ENCODE measurements at regions not wholly inside any gene's neighbourhood (a gene's known extent, or its start where the extent isn't known, plus 50 kb on each side); places are given as distances from the start of the nearest gene placed in this dataset.

GRCh38 chr5:123855609-123856008 is 343.6 kb downstream of the CSNK1G3 start:
- no peaks in the 10 kb centered on the region for H3K9me3 Mint-ChIP-seq (ENCODE audit: insufficient read depth)
- TF ChIP-seq CTCF (IDR thresholded peaks at IDR 0.05): no peak
- no peak for TF ChIP-seq EZH2 (IDR thresholded peaks at IDR 0.05; ENCODE audit: borderline replicate concordance, insufficient read depth, low read depth, low read length, poor library complexity, severe bottlenecking)
- Histone ChIP-seq H2AFZ (ENCODE audit: insufficient read depth, low read depth, low read length, poor library complexity, severe bottlenecking) (no peak overlapping the region), H4K20me1 (ENCODE audit: control insufficient read depth, insufficient read depth, low read length, poor library complexity, severe bottlenecking) (no peaks in the 10 kb centered on the region), H3K27me3 (replicated peaks in 1 of 4; ENCODE audit: control extremely low read depth in 1 of 4, control insufficient read depth in 3 of 4, insufficient read depth in 4 of 4, low read length in 3 of 4) (no peaks in the 10 kb centered on the region), H3K4me3 (ENCODE audit: control extremely low read depth in 1 of 5, extremely low read depth in 1 of 5, insufficient read depth in 1 of 5, low read depth in 2 of 5, low read length in 4 of 5) (no peak overlapping the region), H3K9me3 (ENCODE audit: control extremely low read depth in 1 of 3, control insufficient read depth in 2 of 3, insufficient read depth in 1 of 3, low read length in 2 of 3) (peaks cover 0 to 6% (median 2%) of the 10 kb centered on the region in 3 donors), H3K4me1 (ENCODE audit: control insufficient read depth in 2 of 2, insufficient read depth in 2 of 2, low read length in 2 of 2) (no peaks in the 10 kb centered on the region), H3K4me2 (replicated peaks; ENCODE audit: low read depth, low read length, poor library complexity, severe bottlenecking) (no peak overlapping the region), H3K36me3 (replicated peaks in 1 of 2; ENCODE audit: control extremely low read depth in 1 of 2, control insufficient read depth in 1 of 2, extremely low read depth in 1 of 2, insufficient read depth in 2 of 2, low read length in 1 of 2) (no peaks in the 10 kb centered on the region), H3K27ac (ENCODE audit: low read length in 2 of 2) (no peak overlapping the region), H3K9ac (ENCODE audit: low read length) (no peak overlapping the region), H3K79me2 (ENCODE audit: control insufficient read depth, insufficient read depth, low read length) (no peaks in the 10 kb centered on the region)
- no peak for DNase-seq
- ChIA-PET CTCF (no interaction called here), POLR2A (no interaction called here)
- intact Hi-C loops (cut with micrococcal nuclease): no loop called here
- no peaks in the 10 kb centered on the region for H3K27me3 Mint-ChIP-seq
- H3K27ac Mint-ChIP-seq: no peak overlapping the region
- no peak overlapping the region for H3K4me3 Mint-ChIP-seq
- no peak for ATAC-seq (ENCODE audit: low read depth)
- no peaks in the 10 kb centered on the region for H3K4me1 Mint-ChIP-seq

GRCh38 chr5:123845356-123846100 is 333.6 kb downstream of the CSNK1G3 start:
- H3K4me3 Mint-ChIP-seq: no peak overlapping the region
- Histone ChIP-seq H3K79me2 (ENCODE audit: control insufficient read depth, insufficient read depth, low read length) (no peaks in the 10 kb centered on the region), H3K4me3 (ENCODE audit: control extremely low read depth in 1 of 5, extremely low read depth in 1 of 5, insufficient read depth in 1 of 5, low read depth in 2 of 5, low read length in 4 of 5) (no peak overlapping the region), H3K4me1 (ENCODE audit: control insufficient read depth in 2 of 2, insufficient read depth in 2 of 2, low read length in 2 of 2) (peaks cover 0 to 9% of the 10 kb centered on the region in 2 donors), H3K27me3 (replicated peaks in 1 of 4; ENCODE audit: control extremely low read depth in 1 of 4, control insufficient read depth in 3 of 4, insufficient read depth in 4 of 4, low read length in 3 of 4) (no peaks in the 10 kb centered on the region), H3K36me3 (replicated peaks in 1 of 2; ENCODE audit: control extremely low read depth in 1 of 2, control insufficient read depth in 1 of 2, extremely low read depth in 1 of 2, insufficient read depth in 2 of 2, low read length in 1 of 2) (no peaks in the 10 kb centered on the region), H4K20me1 (ENCODE audit: control insufficient read depth, insufficient read depth, low read length, poor library complexity, severe bottlenecking) (no peaks in the 10 kb centered on the region), H3K9ac (ENCODE audit: low read length) (no peak overlapping the region), H3K27ac (ENCODE audit: low read length in 2 of 2) (no peak overlapping the region), H3K4me2 (replicated peaks; ENCODE audit: low read depth, low read length, poor library complexity, severe bottlenecking) (no peak overlapping the region), H3K9me3 (ENCODE audit: control extremely low read depth in 1 of 3, control insufficient read depth in 2 of 3, insufficient read depth in 1 of 3, low read length in 2 of 3) (no peaks in the 10 kb centered on the region), H2AFZ (ENCODE audit: insufficient read depth, low read depth, low read length, poor library complexity, severe bottlenecking) (no peak overlapping the region)
- intact Hi-C loops (cut with micrococcal nuclease): no loop called here
- ChIA-PET CTCF (no interaction called here), POLR2A (no interaction called here)
- ATAC-seq (ENCODE audit: low read depth) (no peak), DNase-seq (no peak)
- peaks cover 13% of the 10 kb centered on the region for H3K4me1 Mint-ChIP-seq
- H3K27ac Mint-ChIP-seq: no peak overlapping the region
- TF ChIP-seq CTCF (IDR thresholded peaks at IDR 0.05): no peak
- TF ChIP-seq EZH2 (IDR thresholded peaks at IDR 0.05; ENCODE audit: borderline replicate concordance, insufficient read depth, low read depth, low read length, poor library complexity, severe bottlenecking): no peak
- H3K27me3 Mint-ChIP-seq: no peaks in the 10 kb centered on the region
- peaks cover 6% of the 10 kb centered on the region for H3K9me3 Mint-ChIP-seq (ENCODE audit: insufficient read depth)
- 87% methylated on average over 3 of the region's 6 CpGs for WGBS (ENCODE audit: insufficient coverage)
